ENCODE measurements at regions not wholly inside any gene's neighbourhood (a gene's known extent, or its start where the extent isn't known, plus 50 kb on each side); places are given as distances from the start of the nearest gene placed in this dataset.

- TF ChIP-seq POLR2A (IDR thresholded peaks at IDR 0.05; ENCODE audit: borderline replicate concordance, extremely low read depth, insufficient read depth, insufficient read length) (no peak), CTCF (IDR thresholded peaks at IDR 0.05 in 2 of 3, conservative IDR thresholded peaks at IDR 0.05 in 1 of 3; ENCODE audit: borderline replicate concordance in 1 of 3, insufficient read depth in 1 of 3, low read depth in 2 of 3, low read length in 2 of 3) (no peak), EZH2 (IDR thresholded peaks at IDR 0.05) (no peak), POLR2AphosphoS5 (IDR thresholded peaks at IDR 0.05; ENCODE audit: low read depth, low read length) (no peak)
These were observed 179.7 kb upstream of the ADAMTSL1 start for GRCh38 chr9:18294229-18294628.
